ENCODE measurements at regions not wholly inside any gene's neighbourhood (a gene's known extent, or its start where the extent isn't known, plus 50 kb on each side); places are given as distances from the start of the nearest gene placed in this dataset.

DNA sequence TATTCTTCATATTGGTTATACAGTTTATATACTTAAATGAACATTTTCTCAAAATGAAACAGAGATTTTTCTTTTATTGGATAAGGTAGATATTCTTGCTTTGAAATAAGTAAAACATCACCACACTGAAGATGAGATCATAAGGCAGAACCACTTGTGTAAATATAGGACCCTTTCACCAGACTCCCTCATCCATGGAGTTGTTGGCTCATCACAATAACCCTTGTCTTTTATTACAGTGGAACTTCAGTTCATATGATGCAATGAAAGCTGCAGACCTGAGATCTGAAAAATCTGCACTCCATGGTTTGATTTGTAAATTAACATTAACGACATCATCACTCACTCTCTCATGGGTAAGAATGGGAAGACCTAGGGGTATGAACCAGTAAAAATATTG, 51.9 kb upstream of the DBX2 start:
- DNase-seq (ENCODE audit: extremely low read depth in 1 of 2, low read depth in 1 of 2): no peak

- DNase-seq (ENCODE audit: extremely low read depth in 1 of 2, low read depth in 1 of 2): no peak
These were observed 55.1 kb upstream of the DBX2 start for GRCh38 chr12:45105996-45106395.

DNA sequence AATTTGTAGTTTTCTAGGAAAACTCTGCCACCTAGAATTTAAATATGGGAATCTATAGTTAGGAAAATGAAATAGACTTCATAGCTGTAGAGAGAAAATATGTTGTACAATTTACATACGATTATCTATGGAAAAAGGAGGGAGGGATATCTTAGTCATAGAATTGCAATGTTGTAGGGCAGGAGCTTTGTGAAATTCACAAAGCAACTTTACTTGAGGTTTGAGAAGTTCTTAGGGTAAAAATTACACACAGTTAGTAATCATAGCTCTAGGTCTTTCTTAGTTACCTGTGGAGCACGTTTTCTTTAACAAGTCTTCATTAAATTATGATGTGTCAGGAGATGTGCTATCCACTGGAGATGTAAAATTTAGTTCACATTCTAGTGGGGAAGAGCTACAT, 61.4 kb upstream of the DBX2 start:
- no peak for DNase-seq (ENCODE audit: extremely low read depth in 1 of 2, low read depth in 1 of 2)

GRCh38 chr12:45121224-45121623, 70.3 kb upstream of the DBX2 start:
- DNase-seq (ENCODE audit: extremely low read depth in 1 of 2, low read depth in 1 of 2): no peak

- DNase-seq (ENCODE audit: extremely low read depth in 1 of 2, low read depth in 1 of 2): no peak
These were observed 72.0 kb upstream of the DBX2 start for GRCh38 chr12:45122768-45123380.

DNA sequence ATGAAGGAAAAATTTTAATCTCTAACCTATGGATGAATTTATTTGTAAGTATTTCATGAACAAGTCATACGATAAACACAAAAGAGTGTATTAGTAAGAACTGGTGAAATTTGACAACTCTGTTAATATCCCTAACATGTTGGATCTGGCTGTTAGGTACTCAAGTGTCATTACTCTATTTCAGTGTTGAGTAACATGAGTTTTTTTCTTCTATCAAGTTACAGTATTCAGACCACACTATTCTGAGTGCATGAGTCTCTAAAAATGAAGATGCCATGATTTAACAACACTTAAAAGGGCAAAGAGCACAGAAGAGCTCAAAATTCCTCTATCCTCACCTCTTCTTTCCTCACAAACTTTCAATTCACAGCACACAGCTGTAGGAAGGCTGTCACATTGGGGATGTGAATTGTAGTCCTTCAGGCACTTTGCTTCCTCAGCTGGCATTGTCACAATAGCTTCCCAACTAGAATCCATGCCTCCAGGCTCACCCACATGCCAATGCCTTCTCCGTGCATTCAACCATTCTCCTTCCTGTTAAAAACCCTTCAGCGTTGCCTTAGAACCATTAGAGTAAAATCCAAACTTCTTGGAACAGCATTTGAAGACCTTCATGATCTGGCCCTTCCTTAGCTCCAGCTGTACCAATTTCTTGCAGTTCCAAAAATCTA, 73.7 kb upstream of the DBX2 start:
- DNase-seq (ENCODE audit: extremely low read depth in 1 of 2, low read depth in 1 of 2): no peak

GRCh38 chr12:45125997-45126396, 75.1 kb upstream of the DBX2 start:
- DNase-seq (ENCODE audit: extremely low read depth in 1 of 2, low read depth in 1 of 2): no peak

DNA sequence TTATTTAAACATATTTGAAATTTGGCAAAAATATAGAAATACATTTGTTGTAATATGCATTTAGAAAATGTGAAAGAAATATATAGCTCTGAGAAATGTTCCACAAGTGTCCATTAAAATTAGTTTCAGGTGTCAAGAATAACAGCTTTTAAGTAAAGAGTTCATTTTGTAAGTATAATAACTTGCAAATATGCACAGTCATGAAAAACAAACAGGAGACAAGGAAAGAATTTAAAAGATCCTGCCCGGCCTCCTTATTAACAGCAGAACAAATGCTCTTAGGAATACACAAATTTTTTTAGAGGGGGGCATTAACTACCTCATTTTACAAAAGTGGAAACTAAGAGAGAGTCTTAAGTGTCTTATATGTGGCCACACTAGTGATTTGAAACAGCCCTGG, 77.7 kb upstream of the DBX2 start:
- no peak for DNase-seq (ENCODE audit: extremely low read depth in 1 of 2, low read depth in 1 of 2)

- DNase-seq (ENCODE audit: extremely low read depth in 1 of 2, low read depth in 1 of 2): peak in 1 of 2 donors; percentile 2
These were observed 80.0 kb upstream of the DBX2 start for GRCh38 chr12:45130881-45131281.

- DNase-seq (ENCODE audit: extremely low read depth in 1 of 2, low read depth in 1 of 2): no peak
These were observed 80.6 kb upstream of the DBX2 start for GRCh38 chr12:45131506-45131905.

DNA sequence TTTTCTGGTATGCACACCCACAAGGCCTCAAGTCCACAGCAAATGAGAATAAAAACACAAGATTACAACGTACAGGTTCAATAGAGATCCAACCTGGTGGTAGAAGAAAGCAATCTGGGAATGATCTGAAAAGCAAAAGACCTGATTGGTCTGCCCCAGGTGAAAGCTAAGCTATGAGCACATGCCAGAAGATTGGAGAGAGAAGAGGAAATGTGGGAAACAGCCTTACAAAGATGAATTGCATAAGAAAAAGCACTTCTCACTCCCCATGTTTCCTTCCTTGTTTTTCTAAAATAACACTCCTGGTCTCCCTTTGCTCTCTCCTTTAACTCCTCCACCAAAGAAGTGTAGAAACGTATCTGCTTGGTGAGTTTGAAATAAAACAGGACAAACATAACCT, 77.3 kb upstream of the ANO6 start:
- no peak for DNase-seq (ENCODE audit: extremely low read depth in 1 of 2, low read depth in 1 of 2)

- DNase-seq (ENCODE audit: extremely low read depth in 1 of 2, low read depth in 1 of 2): no peak
These were observed 67.9 kb upstream of the ANO6 start for GRCh38 chr12:45148006-45148405.

DNA sequence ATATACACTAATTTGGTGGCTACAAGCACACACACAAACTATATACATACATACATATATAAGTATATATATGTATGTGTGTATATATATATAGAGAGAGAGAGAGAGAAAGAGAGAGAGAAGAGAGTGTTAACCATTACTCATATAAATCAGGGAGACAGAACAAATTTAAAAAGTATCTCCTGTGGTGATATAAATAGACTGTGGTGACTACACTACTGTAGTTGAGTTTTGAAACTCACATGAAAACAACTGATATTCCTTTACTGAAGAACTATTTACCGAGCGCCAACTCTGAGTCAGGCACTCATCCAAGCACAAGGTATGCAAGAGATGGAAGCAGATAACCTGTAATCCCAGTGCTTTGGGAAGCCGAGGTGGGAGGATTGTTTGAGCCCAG, 67.3 kb upstream of the ANO6 start:
- DNase-seq (ENCODE audit: extremely low read depth in 1 of 2, low read depth in 1 of 2): no peak

GRCh38 chr12:45165284-45165683, 50.6 kb upstream of the ANO6 start:
- no peak for DNase-seq (ENCODE audit: extremely low read depth in 1 of 2, low read depth in 1 of 2)

GRCh38 chr12:45166056-45166455, 49.8 kb upstream of the ANO6 start:
- no peak for DNase-seq (ENCODE audit: extremely low read depth in 1 of 2, low read depth in 1 of 2)
